Eye (tissue), 1 donor: ENCODE measurements at regions not wholly inside any gene's neighbourhood (a gene's known extent, or its start where the extent isn't known, plus 50 kb on each side); places are given as distances from the start of the nearest gene placed in this dataset.

Source experiments
- DNase-seq: peaks from one replicate; pipeline ENCODE4 v3.0.0-alpha.2; 2015

DNA sequence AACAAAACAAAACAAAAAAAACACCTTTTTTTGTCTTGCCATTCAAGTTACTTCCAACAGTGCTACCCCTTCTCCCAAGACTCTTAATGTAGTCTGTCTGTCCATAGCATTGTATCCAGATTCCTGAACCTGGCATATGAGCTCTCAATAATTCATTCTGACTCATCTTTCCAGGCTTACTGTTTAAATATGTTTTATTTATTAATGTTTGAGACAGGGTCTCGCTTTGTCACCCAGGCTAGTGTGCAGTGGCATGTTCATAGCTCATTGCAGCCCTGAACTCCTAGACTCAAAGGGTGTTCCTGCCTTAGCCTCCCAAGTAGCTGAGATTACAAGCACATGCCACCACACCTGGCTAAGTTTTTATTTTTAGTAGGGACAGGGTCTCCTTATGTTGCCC, 208.0 kb upstream of the DMRT1 start:
- DNase-seq, result no peak

DNA sequence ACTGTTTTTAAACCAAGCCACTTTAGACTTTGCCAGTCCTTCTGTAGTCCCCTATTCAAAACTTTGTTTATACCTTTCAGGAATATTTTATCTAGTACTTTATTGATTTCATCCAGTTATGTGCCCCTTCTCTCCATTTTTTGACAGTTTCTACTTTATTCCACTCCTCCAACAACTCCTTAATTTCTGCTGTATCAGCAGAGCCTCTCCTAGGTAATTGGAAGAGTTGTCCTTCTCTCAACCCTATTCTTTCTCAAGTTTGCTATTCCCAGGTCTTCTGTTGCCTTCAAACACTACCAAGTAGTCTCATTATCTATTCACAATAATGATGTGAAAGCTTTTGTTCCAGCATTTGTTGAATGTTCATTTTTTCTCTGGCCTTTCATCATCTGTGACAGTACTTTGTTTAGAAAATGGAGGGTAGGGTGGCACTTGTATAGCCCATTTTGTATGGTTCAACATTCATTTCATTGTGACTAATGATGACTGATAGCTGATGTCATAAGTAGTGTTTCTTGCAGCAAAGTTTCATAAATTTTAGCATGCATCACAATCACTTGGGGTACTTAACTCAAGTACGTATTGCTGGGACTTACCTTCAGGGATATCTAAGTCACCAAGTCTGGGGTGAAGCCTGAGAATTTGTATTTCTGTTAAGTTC, 204.4 kb upstream of the DMRT1 start:
- no peak for DNase-seq

- no peak for DNase-seq
These were observed 203.3 kb upstream of the DMRT1 start for GRCh38 chr9:638152-638551.

GRCh38 chr9:642014-642413, 199.5 kb upstream of the DMRT1 start:
- DNase-seq, result peak; percentile 41

GRCh38 chr9:643966-644365, 197.5 kb upstream of the DMRT1 start:
- DNase-seq, result no peak

- DNase-seq, result no peak
These were observed 194.0 kb upstream of the DMRT1 start for GRCh38 chr9:647522-647921.

DNA sequence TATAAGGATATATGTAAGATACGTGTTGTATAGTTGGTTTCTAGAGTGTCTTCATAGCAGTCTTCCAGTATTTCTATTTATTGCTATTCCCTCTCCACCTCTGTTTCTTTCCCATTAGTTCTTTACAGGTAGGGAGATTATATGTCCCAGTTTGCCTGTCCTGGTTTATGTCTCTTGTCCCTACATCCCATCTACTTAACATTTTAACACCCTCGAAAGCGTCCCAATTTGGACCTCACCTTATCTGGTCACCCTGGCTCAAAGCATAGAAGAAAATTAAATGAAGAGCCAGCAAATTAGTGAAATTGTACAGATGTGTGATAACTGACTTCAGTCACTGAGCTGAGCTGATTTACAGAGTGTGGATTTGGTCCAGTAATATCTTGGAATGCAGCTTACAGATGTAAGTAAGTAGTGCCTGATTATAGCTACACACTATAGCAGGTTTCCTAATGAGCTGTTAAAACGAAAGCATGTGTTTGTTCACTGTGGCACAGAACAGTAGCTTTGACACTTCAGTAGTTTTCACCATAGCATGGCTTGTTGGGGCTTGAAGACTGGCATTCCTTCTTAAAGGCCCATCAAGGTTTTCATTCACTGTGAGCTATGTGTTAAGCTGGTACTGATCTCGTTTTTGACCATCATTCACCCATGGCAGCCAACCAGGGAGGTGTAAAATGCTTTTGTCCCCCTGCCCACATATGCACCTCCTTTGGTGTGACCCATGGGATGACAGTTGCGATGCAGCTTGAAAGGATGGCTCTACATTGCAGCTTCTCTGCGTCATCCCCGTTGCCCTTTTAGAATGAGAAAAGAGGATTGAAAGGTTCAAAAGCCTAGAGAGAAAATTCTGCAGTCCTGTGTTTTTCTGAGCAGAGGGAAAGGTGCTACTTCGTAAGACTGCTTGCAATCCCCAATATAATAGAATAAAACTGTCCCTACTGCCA, 192.1 kb upstream of the DMRT1 start:
- DNase-seq, result peak; percentile 50

- DNase-seq, result no peak
These were observed 191.1 kb upstream of the DMRT1 start for GRCh38 chr9:650362-650761.

DNA sequence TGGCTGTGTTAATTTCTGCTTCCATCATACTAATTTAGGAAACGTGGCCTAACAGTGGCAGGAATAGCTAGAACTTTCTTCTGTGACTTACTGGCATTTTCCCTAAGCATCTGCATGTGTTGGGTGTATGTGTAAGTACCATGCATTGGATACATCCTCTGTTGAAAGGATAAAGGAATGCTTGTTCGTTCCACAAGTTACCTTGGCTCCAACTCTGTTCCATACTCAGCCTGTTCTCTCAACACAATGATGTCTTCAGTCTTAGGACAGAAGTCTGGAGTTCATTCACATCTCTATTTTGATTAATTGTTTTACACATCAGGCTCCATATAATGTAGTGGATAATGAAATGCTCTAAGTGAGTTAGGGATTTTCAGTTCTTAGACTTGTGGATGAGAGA, 190.1 kb upstream of the DMRT1 start:
- no peak for DNase-seq

DNA sequence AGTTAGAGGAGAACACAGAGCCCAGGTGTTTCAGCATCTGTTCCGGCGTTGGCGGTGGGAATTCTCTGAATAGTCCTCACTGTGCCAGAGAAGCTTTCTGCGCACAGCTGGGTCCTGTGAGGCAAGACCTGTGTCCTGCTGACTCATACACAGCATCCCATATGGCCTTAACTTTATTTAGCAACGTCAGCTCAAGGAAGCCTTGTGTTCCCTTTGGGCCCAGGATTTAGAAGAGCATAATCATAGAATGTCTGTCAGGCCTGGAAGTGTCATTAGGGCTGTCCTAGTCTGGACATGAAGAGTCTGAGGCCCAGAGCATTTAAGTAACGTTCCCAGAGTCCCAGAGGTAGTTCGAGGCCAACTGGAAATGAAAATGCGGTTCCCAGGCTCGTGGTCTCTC, 188.6 kb upstream of the DMRT1 start:
- no peak for DNase-seq

DNA sequence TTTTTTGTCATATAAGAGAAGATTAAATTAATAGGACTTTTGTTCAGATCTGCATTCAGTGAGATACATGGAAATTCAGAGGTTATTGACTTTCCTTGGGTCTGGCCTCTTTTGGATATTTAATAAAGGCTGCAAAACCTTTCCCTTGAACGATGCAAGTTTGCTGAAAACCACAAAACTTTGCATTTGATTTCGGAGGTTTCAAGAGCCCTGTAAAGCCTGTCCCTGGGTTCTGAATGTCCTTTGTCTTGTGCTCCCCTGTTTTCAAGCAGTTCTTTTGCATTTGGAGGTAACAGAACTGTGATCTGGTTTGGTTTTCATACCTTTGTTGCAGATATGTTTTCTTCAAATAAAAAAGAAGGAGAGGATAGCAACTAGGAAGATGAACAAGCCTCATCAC, 188.1 kb upstream of the DMRT1 start:
- DNase-seq, result no peak

- no peak for DNase-seq
These were observed 187.6 kb upstream of the DMRT1 start for GRCh38 chr9:653856-654387.

GRCh38 chr9:655875-656274, 185.6 kb upstream of the DMRT1 start:
- DNase-seq, result no peak

- DNase-seq, result no peak
These were observed 184.4 kb upstream of the DMRT1 start for GRCh38 chr9:656926-657568.

GRCh38 chr9:659286-659685, 182.2 kb upstream of the DMRT1 start:
- DNase-seq, result no peak

DNA sequence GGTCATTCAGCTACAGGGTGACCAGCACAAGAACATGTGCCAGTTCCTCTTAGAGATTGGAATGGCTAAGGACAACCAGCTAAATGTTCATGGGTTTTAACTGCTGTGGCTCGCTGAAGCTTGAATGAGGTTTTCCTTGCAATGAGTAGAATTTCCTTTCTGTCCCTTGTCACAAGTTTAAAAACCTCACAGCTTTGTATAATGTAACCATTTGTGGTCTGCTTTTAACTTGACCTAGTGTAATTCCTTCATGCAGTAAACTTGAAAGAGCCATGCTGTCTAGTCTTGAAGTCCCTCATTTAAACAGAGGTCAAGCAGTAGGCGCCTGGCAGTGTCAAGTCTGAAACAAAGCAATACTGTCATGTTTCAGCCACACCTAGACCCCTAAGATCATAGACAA, 181.3 kb upstream of the DMRT1 start:
- DNase-seq, result no peak

GRCh38 chr9:663541-663940, 178.0 kb upstream of the DMRT1 start:
- DNase-seq, result no peak

- DNase-seq, result no peak
These were observed 176.2 kb upstream of the DMRT1 start for GRCh38 chr9:665296-665695.

DNA sequence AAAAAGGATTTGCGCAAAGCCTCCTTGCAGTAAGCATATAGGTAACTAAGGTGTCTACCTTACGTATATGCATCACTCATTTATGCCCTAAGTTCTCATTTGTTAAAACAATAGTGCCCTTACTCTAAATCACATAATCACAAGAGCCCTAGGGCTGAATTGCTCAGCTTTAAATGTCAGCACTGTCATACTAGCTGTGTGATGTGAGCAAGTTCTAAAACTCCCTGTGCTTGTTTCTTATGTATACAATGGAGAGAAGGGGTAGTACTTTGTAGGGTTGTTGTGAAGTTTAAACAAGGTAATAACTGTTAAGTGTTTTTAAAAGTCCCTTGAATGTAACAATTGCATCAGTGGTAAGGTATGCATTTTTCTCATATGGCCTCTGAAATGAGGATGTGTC, 169.5 kb upstream of the DMRT1 start:
- DNase-seq, result no peak

DNA sequence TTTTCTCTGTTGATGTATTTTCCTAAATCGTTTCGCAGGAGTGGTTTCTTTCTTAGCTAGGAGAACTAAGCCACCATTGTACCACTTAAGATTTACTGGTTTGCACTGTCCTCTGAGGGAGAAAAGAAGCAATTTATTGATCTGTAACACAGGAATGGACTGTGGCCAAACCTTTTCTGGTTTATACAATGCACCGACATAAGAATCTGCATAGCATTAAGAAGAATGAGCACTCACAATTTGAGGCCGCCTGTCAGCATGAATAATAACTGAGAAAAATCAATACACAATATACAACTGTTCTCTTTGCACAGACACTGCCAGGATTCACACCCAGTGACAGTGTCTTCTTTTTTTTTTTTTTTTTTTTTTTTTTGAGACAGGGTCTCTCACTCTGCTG, 168.6 kb upstream of the DMRT1 start:
- DNase-seq, result no peak

DNA sequence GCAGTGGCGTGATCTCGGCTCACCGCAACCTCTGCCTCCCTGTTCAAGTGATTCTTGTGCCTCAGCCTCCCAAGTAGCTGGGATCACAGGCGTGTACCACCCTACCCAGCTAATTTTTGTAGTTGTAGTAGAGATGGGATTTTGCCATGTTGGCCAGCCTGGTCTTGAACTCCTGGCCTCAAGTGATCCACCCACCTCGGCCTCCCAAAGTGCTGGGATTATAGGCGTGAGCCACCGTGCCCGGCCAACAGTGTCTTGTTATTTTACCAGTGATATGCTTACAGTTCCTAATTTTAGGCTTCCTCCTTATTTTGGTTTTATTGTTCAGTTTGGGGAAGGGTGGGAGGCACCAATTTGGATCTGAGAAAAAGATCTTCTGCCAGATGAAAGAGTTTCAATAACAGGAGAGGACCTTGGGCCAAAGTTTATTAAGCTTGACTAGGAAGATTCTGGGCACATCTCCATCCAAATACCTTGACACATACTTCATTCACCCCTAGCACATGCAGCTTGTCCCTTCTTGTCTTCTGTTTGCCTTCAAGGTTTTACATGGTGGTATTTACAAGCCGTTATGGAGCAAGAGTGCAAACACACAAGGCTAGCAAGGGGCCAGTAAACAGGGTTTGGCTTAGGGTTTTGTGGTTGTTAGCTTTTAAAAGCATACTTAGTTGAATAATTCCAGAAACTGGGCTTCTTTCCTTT, 168.1 kb upstream of the DMRT1 start:
- no peak for DNase-seq

- DNase-seq, result no peak
These were observed 167.5 kb upstream of the DMRT1 start for GRCh38 chr9:673966-674526.
